Neural cell (in vitro differentiated cells): ENCODE measurements at regions not wholly inside any gene's neighbourhood (a gene's known extent, or its start where the extent isn't known, plus 50 kb on each side); places are given as distances from the start of the nearest gene placed in this dataset.
"Not testable (repeated sequence)": the region's sequence is repeated elsewhere in the genome, so short reads cannot be mapped to it uniquely, and the experiment has no call there.

Experiments used
- H2AFZ ChIP-seq: fragments of 200-600, 300-800 bp; sonication (generic), shearing (Covaris generic); 2 replicates; pipeline ENCODE4 v1.6.0; 2014; ENCODE audit warnings: low read depth, mild to moderate bottlenecking, antibody characterized with exemption, low read length, moderate library complexity
- H3F3A ChIP-seq: fragments of 200-600 bp; shearing (Covaris generic); 2 replicates; pipeline ENCODE4 v1.6.1; 2016; ENCODE audit warnings: mild to moderate bottlenecking, moderate library complexity, mixed read lengths, antibody characterized with exemption, low read length; ENCODE audit not compliant: insufficient read depth, poor library complexity, severe bottlenecking
- H3K27ac ChIP-seq: fragments of 200-600, 300-800 bp; sonication (generic), shearing (Covaris generic); 2 replicates; pipeline ENCODE4 v1.5.1; 2014; ENCODE audit warnings: mild to moderate bottlenecking, low read length, moderate library complexity
- H3K27me3 ChIP-seq: fragments of 300-800, 200-600 bp; sonication (generic), shearing (Covaris generic); 2 replicates; pipeline ENCODE4 v1.6.0; 2014; ENCODE audit warnings: mild to moderate bottlenecking, low read depth, low read length, moderate library complexity; ENCODE audit not compliant: insufficient read depth
- H3K36me3 ChIP-seq: fragments of 300-800, 200-600 bp; sonication (generic), shearing (Covaris generic); 2 replicates; pipeline ENCODE4 v1.5.1; 2014; ENCODE audit warnings: mild to moderate bottlenecking, antibody characterized with exemption, low read length, moderate library complexity; ENCODE audit not compliant: insufficient read depth
- H3K4me2 ChIP-seq: fragments of 300-800, 200-600 bp; sonication (generic), shearing (Covaris generic); 2 replicates; pipeline ENCODE4 v1.6.0; 2014; ENCODE audit warnings: mild to moderate bottlenecking, low read length
- H3K4me3 ChIP-seq: fragments of 300-800, 200-600 bp; sonication (generic), shearing (Covaris generic); 2 replicates; pipeline ENCODE4 v1.5.1; 2014; ENCODE audit warnings: mild to moderate bottlenecking, low read length, moderate library complexity
- H3K79me2 ChIP-seq: fragments of 200-600 bp; shearing (Covaris generic); replicated peaks from 2 replicates; pipeline ENCODE4 v1.6.0; 2014; ENCODE audit warnings: mild to moderate bottlenecking, low read length, moderate library complexity; ENCODE audit not compliant: insufficient read depth
- H3K9ac ChIP-seq: fragments of 300-800, 200-600 bp; sonication (generic), shearing (Covaris generic); 2 replicates; pipeline ENCODE4 v1.6.1; 2016; ENCODE audit warnings: mild to moderate bottlenecking, low read length, mixed read lengths
- H3K9me2 ChIP-seq: fragments of 200-600 bp; shearing (Covaris generic); 2 replicates; pipeline ENCODE4 v1.6.1; 2016; ENCODE audit warnings: mild to moderate bottlenecking, low read length, mixed read lengths; ENCODE audit not compliant: insufficient read depth
- H3K9me3 ChIP-seq: fragments of 200-600, 300-800 bp; sonication (generic), shearing (Covaris generic); 2 replicates; pipeline ENCODE4 v1.6.1; 2016; ENCODE audit warnings: mild to moderate bottlenecking, mixed run types, low read length, moderate library complexity, mixed read lengths
- H4K20me1 ChIP-seq: fragments of 200-600 bp; shearing (Covaris generic); 2 replicates; pipeline ENCODE4 v1.6.1; 2016; ENCODE audit warnings: mild to moderate bottlenecking, mixed run types; ENCODE audit not compliant: insufficient read depth
- EP300 ChIP-seq: fragments of 450-650 bp; conservative IDR thresholded peaks from 2 replicates; pipeline ENCODE4 v1.6.1; 2014; ENCODE audit warnings: antibody characterized with exemption, mild to moderate bottlenecking, moderate library complexity; ENCODE audit not compliant: poor library complexity, severe bottlenecking
- EZH2 ChIP-seq: fragments of 200-600, 300-800 bp; shearing (Covaris generic), sonication (generic); IDR thresholded peaks from 2 replicates; pipeline ENCODE4 v1.6.1; 2014; ENCODE audit warnings: antibody characterized with exemption, low read length, borderline replicate concordance, mild to moderate bottlenecking; ENCODE audit not compliant: insufficient read depth, poor library complexity, severe bottlenecking
- MXI1 ChIP-seq: fragments of 450-650 bp; conservative IDR thresholded peaks from 2 replicates; pipeline ENCODE4 v1.6.1; 2014; ENCODE audit warnings: antibody characterized with exemption, mild to moderate bottlenecking; ENCODE audit not compliant: poor library complexity, severe bottlenecking
- POLR2AphosphoS5 ChIP-seq: IDR thresholded peaks from 2 replicates; pipeline ENCODE4 v1.6.1; 2012
- RAD21 ChIP-seq: fragments of 450-650 bp; conservative IDR thresholded peaks from 2 replicates; pipeline ENCODE4 v1.6.1; 2014; ENCODE audit warnings: antibody characterized with exemption, mild to moderate bottlenecking, moderate library complexity
- REST ChIP-seq: IDR thresholded peaks from 2 replicates; pipeline ENCODE4 v1.6.1; 2012; ENCODE audit warnings: borderline replicate concordance
- SMC3 ChIP-seq: fragments of 450-650 bp; conservative IDR thresholded peaks from 2 replicates; pipeline ENCODE4 v1.6.1; 2014; ENCODE audit warnings: antibody characterized with exemption, mild to moderate bottlenecking, moderate library complexity; ENCODE audit not compliant: poor library complexity
- TAF1 ChIP-seq: IDR thresholded peaks from 2 replicates; pipeline ENCODE4 v1.6.1; 2012; ENCODE audit warnings: low read depth
- TF ChIP-seq, protein P1 (sequence below): fragments of 450-650 bp; IDR thresholded peaks from 2 replicates; pipeline ENCODE4 v1.5.1; 2014; ENCODE audit warnings: antibody characterized with exemption, mild to moderate bottlenecking, moderate library complexity; ENCODE audit not compliant: poor library complexity, severe bottlenecking

DNA sequence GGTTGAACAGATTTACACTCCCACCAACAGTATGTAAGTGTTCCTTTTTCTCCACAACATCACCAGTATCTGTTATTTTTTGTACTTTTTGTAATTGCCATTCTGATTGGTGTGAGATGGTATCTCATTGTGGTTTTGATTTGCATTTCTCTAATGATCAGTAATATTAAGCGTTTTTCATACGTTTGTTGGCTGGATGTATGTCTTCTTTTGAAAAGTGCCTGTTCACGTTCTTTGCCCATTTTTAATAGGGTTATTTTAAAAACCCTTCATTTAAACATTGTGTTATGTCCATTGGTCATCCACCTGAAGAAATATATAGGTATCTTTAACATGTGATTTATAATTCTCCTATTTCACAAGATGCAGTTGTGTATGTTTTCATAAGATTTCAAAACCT lies 291.3 kb downstream of the SEMA3D start:
- Histone ChIP-seq H2AFZ (no peak overlapping the region), H3K36me3 (no peaks in the 10 kb centered on the region), H3K9me3 (no peaks in the 10 kb centered on the region), H4K20me1 (no peaks in the 10 kb centered on the region), H3K4me3 (no peak overlapping the region), H3F3A (no peaks in the 10 kb centered on the region), H3K27me3 (no peaks in the 10 kb centered on the region), H3K27ac (no peak overlapping the region), H3K9ac (no peak overlapping the region), H3K79me2 (no peaks in the 10 kb centered on the region), H3K4me2 (no peak overlapping the region), H3K9me2 (no peaks in the 10 kb centered on the region)
- TF ChIP-seq, protein P1, sequence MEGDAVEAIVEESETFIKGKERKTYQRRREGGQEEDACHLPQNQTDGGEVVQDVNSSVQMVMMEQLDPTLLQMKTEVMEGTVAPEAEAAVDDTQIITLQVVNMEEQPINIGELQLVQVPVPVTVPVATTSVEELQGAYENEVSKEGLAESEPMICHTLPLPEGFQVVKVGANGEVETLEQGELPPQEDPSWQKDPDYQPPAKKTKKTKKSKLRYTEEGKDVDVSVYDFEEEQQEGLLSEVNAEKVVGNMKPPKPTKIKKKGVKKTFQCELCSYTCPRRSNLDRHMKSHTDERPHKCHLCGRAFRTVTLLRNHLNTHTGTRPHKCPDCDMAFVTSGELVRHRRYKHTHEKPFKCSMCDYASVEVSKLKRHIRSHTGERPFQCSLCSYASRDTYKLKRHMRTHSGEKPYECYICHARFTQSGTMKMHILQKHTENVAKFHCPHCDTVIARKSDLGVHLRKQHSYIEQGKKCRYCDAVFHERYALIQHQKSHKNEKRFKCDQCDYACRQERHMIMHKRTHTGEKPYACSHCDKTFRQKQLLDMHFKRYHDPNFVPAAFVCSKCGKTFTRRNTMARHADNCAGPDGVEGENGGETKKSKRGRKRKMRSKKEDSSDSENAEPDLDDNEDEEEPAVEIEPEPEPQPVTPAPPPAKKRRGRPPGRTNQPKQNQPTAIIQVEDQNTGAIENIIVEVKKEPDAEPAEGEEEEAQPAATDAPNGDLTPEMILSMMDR: no peak
- TF ChIP-seq RAD21: no peak
- TF ChIP-seq MXI1: no peak
- no peak for TF ChIP-seq EP300
- no peak for TF ChIP-seq EZH2
- no peak for TF ChIP-seq REST
- TF ChIP-seq POLR2AphosphoS5: no peak
- TF ChIP-seq SMC3: no peak
- TF ChIP-seq TAF1: no peak

DNA sequence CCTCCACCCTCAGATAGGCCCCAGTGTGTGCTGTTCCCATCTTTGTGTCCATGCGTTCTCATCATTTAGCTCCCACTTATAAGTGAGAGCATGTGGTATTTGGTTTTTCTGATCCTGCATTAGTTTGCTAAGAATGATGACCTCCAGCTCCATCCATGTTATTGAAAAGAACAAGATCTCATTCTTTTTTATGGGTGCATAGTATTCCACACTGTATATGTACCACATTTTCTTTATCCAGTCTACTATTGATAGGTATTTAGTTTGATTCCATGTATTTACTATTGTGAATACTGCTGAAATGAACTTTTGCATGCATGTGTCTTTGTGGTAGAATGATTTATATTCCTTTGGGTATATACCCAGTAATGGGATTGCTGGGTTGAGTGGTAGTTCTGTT lies 303.3 kb downstream of the SEMA3D start:
- not testable (repeated sequence) for H3K9me3 ChIP-seq, H3K27ac ChIP-seq, H3K4me3 ChIP-seq, H2AFZ ChIP-seq, H3K4me2 ChIP-seq, H3K27me3 ChIP-seq, H3K36me3 ChIP-seq, H3F3A ChIP-seq, H3K9me2 ChIP-seq, H3K79me2 ChIP-seq, H3K9ac ChIP-seq, H4K20me1 ChIP-seq

GRCh38 chr7:84880326-84880997 lies 306.4 kb downstream of the SEMA3D start:
- not testable (repeated sequence) for H3K9ac ChIP-seq, H3K27me3 ChIP-seq, H3K27ac ChIP-seq, H3K4me2 ChIP-seq, H2AFZ ChIP-seq, H4K20me1 ChIP-seq, H3K79me2 ChIP-seq, H3K9me2 ChIP-seq, H3K9me3 ChIP-seq, H3F3A ChIP-seq, H3K4me3 ChIP-seq, H3K36me3 ChIP-seq
